NCI-H774 (cell line): ENCODE measurements at regions not wholly inside any gene's neighbourhood (a gene's known extent, or its start where the extent isn't known, plus 50 kb on each side); places are given as distances from the start of the nearest gene placed in this dataset.

Experiments used
- DNase-seq: peaks from one replicate; lab custom pipeline; 2025; lab: John Stamatoyannopoulos, UW

DNA sequence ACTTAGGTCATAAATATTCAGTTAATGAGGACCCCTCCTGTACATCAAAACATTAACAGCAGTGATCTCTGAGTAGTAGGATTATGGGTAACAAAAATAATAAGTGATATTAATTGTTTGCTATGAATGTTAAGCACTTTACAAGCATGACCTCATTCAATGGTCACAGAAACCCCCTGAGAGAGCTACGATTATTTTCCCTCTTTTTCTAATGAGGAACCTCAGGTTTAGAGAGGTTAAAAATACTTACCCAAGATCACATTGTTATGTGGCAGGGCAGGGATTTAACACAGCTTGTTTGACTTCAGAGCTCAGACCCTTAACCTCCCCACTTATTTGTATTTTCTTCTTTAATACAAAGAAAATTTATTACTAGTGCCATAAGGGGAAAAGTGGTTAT lies 228.2 kb downstream of the TBL1XR1 start:
- DNase-seq: no peak

DNA sequence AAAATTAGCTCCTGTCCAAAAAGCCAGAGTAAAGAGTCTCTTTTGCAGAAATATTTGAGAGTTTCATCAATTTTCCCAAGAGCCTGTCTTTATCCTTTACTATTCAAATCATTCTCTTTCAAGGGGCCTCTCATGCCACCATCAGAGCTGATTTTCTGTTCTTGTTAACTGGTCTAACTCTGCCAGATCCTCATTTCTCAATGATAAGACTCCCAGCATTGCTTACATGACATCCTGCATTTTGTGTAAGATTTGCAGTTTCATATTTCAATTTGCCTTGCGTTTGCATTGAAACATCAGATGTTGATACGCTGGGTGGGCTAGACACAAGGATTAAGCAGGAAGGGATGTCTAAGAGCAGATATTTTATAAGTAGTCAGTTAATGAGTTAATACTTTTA lies 228.7 kb downstream of the TBL1XR1 start:
- no peak for DNase-seq

DNA sequence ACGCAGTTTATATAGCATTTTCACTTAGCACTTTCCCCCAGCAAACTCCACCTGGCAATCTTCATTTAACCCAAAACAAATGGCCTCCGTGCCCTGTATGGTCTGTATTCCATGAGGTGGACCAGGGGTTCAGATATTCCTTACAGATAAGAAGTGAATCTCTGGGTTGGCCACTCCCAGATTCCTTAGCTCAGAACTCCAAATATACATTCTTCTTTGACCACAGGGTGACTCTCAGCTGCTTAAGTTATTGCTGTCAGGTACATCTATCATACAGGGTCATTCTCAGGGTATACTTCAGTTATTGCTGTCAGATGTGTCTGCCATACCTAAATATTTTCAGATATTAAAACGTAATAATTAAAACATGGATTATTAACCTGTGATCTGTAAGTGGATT lies 229.8 kb downstream of the TBL1XR1 start:
- DNase-seq: no peak

DNA sequence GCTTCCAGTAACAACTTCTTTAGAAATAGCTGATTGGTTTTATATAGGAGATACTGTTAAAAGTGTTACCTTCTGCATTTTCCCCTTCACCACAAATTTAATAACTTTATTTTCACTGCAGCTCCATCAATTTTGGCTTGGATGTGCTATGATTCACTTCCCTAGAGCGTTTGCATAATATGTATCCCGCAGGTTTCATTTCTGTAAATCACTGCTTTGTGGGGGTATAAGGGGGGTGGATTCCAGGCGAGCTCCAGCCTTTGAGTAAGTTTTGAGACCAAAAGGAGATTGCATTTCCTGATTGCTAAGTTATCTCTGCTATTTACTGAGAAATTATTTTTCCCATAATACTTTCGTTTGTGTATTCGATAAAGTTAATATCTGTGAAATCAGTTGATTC lies 232.6 kb downstream of the TBL1XR1 start:
- DNase-seq: no peak

DNA sequence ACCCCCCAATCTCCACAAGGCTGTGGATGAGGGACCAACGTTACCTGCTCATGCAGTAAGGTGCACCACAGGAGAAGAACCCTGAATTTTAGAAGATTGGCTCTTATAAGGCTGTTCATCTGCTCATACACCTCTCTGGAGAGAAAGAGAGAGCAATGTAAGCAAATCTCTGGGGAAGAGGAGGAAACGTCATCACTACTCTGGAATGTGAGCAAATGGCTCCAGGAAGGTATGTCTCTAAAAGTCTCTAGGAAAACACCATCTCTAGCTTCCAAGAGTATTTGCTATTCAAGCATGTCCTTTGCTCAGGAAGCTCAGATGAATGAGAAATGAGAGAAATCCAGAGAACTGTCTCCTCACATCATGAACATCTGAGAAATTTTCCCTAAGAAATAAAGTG lies 235.4 kb downstream of the TBL1XR1 start:
- no peak for DNase-seq

DNA sequence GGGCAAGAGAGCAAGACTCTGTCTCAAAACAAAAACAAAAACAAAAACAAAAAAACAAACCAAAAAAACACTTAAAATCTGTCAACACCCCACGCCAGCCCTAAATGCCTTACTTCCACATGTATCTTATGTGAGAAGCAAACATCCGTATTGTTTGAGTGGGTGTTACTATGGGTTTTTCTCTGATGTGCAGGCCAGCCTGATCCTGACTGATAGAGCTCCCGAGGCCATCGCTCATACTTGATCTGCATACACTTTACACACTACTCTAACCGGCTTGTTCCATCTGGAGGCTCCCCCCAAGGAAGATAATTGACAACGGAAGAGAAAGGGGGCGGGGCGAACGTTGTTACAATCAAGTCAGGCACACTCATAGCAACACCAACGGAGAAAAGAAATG lies 237.4 kb downstream of the TBL1XR1 start:
- no peak for DNase-seq

- DNase-seq: no peak
Observed at GRCh38 chr3:176958560-176958959, 238.7 kb downstream of the TBL1XR1 start.

GRCh38 chr3:176954517-176954916 lies 242.8 kb downstream of the TBL1XR1 start:
- DNase-seq: no peak

GRCh38 chr3:176953106-176954060 lies 243.9 kb downstream of the TBL1XR1 start:
- no peak for DNase-seq

GRCh38 chr3:176951586-176952292 lies 245.5 kb downstream of the TBL1XR1 start:
- DNase-seq: no peak

- DNase-seq: no peak
Observed at GRCh38 chr3:176951144-176951543, 246.1 kb downstream of the TBL1XR1 start.

DNA sequence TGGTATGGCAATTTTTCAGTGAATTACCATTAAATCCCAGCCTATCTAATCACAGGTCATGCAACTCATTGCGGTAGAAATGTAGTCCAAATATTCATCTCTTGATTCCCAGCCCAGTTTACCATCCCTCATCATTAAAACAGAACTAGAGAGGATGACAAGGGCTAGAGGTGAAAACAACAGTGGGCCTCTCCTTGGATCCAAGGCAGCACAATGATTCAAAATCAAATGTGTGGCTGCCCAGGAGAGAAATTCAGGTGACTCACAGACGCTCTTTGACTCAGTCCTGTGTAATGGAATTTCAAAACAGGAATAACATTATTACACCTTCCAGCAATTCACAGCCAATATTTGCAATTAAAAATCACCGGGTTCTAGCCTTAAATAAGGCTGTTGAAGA lies 246.5 kb downstream of the TBL1XR1 start:
- no peak for DNase-seq

DNA sequence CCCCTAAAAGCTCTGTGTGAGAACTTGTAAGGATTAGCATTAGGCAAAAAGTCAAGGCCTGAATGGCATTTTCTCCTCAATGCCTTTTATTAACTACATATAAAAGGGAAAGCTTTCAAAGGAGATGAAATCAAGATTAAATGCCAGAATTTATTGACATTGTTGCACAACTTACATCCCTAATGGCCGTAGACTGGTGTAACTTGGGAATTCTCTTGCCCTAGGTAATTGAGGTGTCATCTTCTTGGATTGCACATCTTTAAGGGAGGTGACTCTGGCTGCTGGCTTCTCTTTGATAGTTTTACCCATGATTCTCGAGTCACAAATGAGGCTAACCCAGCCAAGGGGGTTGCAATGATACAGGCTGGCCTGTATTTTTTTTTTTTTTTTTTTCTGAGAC lies 249.1 kb downstream of the TBL1XR1 start:
- DNase-seq: no peak

DNA sequence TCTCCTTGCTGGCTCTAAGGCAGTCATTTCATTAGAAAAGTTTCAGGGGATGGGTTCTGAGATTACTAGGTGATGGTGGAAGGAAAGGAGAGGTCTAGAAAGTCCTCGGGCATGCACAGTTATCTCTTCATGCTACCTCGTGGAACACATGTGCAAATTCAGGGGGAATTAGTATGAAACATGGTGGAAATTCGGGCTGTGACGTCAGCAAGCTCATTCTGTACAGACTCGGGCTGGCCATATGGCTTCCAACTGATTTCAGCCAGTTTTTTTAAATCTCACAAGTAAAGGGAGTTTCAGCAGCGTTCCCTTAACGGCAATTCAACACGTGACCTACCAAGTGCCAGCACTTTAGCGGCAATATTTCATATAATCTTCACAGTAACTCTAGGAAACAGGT lies 251.1 kb downstream of the TBL1XR1 start:
- no peak for DNase-seq

GRCh38 chr3:176942305-176942704 lies 255.0 kb downstream of the TBL1XR1 start:
- no peak for DNase-seq

DNA sequence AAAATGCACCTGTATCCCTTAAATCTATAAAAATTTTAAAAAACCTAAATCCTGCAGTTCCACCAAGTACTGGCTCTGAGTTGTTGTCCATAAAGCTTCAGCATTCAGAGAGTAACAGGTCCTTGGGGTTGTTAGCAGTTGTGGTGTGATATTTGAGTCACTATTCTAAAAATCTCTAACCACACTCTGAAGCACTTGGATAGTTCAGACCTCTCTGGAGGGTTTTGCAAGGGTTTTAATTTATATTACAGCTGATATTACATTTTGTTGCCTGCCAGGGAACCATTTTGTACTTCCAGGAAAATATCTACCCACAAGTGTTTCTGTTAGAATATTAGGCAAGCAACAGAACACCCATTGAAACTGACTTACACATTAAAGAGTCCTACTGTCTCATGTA lies 255.6 kb downstream of the TBL1XR1 start:
- no peak for DNase-seq

DNA sequence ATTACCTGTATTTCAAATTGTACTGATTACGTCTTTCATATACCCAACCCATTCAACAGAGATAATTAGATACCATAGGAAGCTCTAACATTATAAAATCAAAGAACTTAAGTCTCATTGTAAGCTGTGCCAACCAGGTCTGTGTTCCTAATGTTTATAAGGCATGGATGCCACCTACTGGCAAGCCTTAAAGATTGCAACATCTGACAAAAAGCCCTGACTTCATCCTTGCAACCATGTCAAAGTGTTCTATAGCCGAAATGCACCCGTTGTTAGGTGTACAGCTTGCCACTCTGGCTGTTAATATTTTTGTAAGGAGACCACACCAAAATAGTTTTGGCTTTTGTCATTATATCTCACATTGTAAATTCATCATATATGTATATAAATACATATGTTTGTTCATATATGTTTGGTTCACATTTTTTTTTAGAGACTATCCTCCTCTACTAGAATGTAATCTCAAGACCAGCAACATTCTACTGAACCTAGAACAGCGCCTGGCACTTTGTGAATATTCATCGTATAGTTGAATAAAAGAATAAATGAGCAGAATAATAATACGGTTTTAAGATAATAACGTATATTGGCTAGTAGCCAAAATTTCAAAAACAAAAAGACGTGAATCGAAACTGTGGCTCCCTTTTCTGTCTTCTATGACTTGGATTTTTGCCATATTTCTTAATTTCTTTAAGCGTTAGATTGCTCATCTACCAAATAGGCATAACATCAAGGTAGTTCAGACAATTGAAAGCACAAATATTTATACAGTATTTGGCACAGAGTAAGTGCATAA lies 258.1 kb downstream of the TBL1XR1 start:
- peak; percentile 92 for DNase-seq

DNA sequence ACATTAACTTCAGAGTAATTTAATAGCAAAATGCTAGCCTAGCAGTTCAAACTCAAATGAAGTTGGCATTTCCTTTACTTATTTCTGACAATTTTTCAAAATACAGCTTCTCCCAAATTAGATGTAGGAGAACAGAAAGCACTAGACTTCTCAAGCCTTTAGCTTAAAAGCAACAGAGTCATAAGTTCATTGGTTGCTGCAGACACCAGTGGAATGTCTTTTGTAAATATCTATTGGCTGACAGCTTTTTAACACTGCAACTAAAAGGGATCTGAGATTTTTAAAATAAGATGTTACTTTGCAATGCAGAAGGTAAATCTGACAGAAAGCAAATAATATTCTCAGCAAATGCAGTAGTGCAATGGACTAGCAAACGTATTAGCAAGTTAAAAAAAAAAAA lies 259.3 kb downstream of the TBL1XR1 start:
- no peak for DNase-seq

- DNase-seq: no peak
Observed at GRCh38 chr3:176937541-176937940, 259.7 kb downstream of the TBL1XR1 start.

GRCh38 chr3:176935194-176935888 lies 261.9 kb downstream of the TBL1XR1 start:
- no peak for DNase-seq

- no peak for DNase-seq
Observed at GRCh38 chr3:176934698-176935097, 262.6 kb downstream of the TBL1XR1 start.

DNA sequence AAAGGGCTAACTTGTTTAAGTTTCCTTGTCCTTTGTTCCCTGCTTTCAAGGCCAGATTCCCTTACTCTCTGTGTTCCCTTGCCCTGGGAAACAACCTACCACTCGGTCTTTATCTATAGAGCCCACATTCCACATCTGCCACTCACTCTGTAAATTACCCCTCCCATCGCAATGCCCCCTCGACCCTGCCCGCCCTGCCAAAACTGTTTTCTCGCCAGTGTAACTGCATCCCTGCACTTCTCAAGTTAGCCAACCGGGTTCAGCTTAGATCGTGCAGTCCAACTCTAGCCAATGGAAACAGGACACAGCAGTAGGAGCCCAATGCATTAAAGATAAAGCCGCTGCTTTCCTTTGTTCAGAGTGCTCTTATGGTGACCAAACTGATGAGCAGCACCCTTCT lies 263.6 kb downstream of the TBL1XR1 start:
- no peak for DNase-seq
